Neural cell (in vitro differentiated cells): ENCODE measurements at regions not wholly inside any gene's neighbourhood (a gene's known extent, or its start where the extent isn't known, plus 50 kb on each side); places are given as distances from the start of the nearest gene placed in this dataset.

ENCODE experiments used
- H2AFZ ChIP-seq: fragments of 200-600, 300-800 bp; sonication (generic), shearing (Covaris generic); 2 replicates; pipeline ENCODE4 v1.6.0; 2014; ENCODE audit warnings: low read depth, mild to moderate bottlenecking, antibody characterized with exemption, low read length, moderate library complexity
- H3F3A ChIP-seq: fragments of 200-600 bp; shearing (Covaris generic); 2 replicates; pipeline ENCODE4 v1.6.1; 2016; ENCODE audit warnings: mild to moderate bottlenecking, moderate library complexity, mixed read lengths, antibody characterized with exemption, low read length; ENCODE audit not compliant: insufficient read depth, poor library complexity, severe bottlenecking
- H3K27ac ChIP-seq: fragments of 200-600, 300-800 bp; sonication (generic), shearing (Covaris generic); 2 replicates; pipeline ENCODE4 v1.5.1; 2014; ENCODE audit warnings: mild to moderate bottlenecking, low read length, moderate library complexity
- H3K27me3 ChIP-seq: fragments of 300-800, 200-600 bp; sonication (generic), shearing (Covaris generic); 2 replicates; pipeline ENCODE4 v1.6.0; 2014; ENCODE audit warnings: mild to moderate bottlenecking, low read depth, low read length, moderate library complexity; ENCODE audit not compliant: insufficient read depth
- H3K36me3 ChIP-seq: fragments of 300-800, 200-600 bp; sonication (generic), shearing (Covaris generic); 2 replicates; pipeline ENCODE4 v1.5.1; 2014; ENCODE audit warnings: mild to moderate bottlenecking, antibody characterized with exemption, low read length, moderate library complexity; ENCODE audit not compliant: insufficient read depth
- H3K4me2 ChIP-seq: fragments of 300-800, 200-600 bp; sonication (generic), shearing (Covaris generic); 2 replicates; pipeline ENCODE4 v1.6.0; 2014; ENCODE audit warnings: mild to moderate bottlenecking, low read length
- H3K4me3 ChIP-seq: fragments of 300-800, 200-600 bp; sonication (generic), shearing (Covaris generic); 2 replicates; pipeline ENCODE4 v1.5.1; 2014; ENCODE audit warnings: mild to moderate bottlenecking, low read length, moderate library complexity
- H3K79me2 ChIP-seq: fragments of 200-600 bp; shearing (Covaris generic); replicated peaks from 2 replicates; pipeline ENCODE4 v1.6.0; 2014; ENCODE audit warnings: mild to moderate bottlenecking, low read length, moderate library complexity; ENCODE audit not compliant: insufficient read depth
- H3K9ac ChIP-seq: fragments of 300-800, 200-600 bp; sonication (generic), shearing (Covaris generic); 2 replicates; pipeline ENCODE4 v1.6.1; 2016; ENCODE audit warnings: mild to moderate bottlenecking, low read length, mixed read lengths
- H3K9me2 ChIP-seq: fragments of 200-600 bp; shearing (Covaris generic); 2 replicates; pipeline ENCODE4 v1.6.1; 2016; ENCODE audit warnings: mild to moderate bottlenecking, low read length, mixed read lengths; ENCODE audit not compliant: insufficient read depth
- H3K9me3 ChIP-seq: fragments of 200-600, 300-800 bp; sonication (generic), shearing (Covaris generic); 2 replicates; pipeline ENCODE4 v1.6.1; 2016; ENCODE audit warnings: mild to moderate bottlenecking, mixed run types, low read length, moderate library complexity, mixed read lengths
- H4K20me1 ChIP-seq: fragments of 200-600 bp; shearing (Covaris generic); 2 replicates; pipeline ENCODE4 v1.6.1; 2016; ENCODE audit warnings: mild to moderate bottlenecking, mixed run types; ENCODE audit not compliant: insufficient read depth
- EP300 ChIP-seq: fragments of 450-650 bp; conservative IDR thresholded peaks from 2 replicates; pipeline ENCODE4 v1.6.1; 2014; ENCODE audit warnings: antibody characterized with exemption, mild to moderate bottlenecking, moderate library complexity; ENCODE audit not compliant: poor library complexity, severe bottlenecking
- EZH2 ChIP-seq: fragments of 200-600, 300-800 bp; shearing (Covaris generic), sonication (generic); IDR thresholded peaks from 2 replicates; pipeline ENCODE4 v1.6.1; 2014; ENCODE audit warnings: antibody characterized with exemption, low read length, borderline replicate concordance, mild to moderate bottlenecking; ENCODE audit not compliant: insufficient read depth, poor library complexity, severe bottlenecking
- MXI1 ChIP-seq: fragments of 450-650 bp; conservative IDR thresholded peaks from 2 replicates; pipeline ENCODE4 v1.6.1; 2014; ENCODE audit warnings: antibody characterized with exemption, mild to moderate bottlenecking; ENCODE audit not compliant: poor library complexity, severe bottlenecking
- POLR2AphosphoS5 ChIP-seq: IDR thresholded peaks from 2 replicates; pipeline ENCODE4 v1.6.1; 2012
- RAD21 ChIP-seq: fragments of 450-650 bp; conservative IDR thresholded peaks from 2 replicates; pipeline ENCODE4 v1.6.1; 2014; ENCODE audit warnings: antibody characterized with exemption, mild to moderate bottlenecking, moderate library complexity
- SMC3 ChIP-seq: fragments of 450-650 bp; conservative IDR thresholded peaks from 2 replicates; pipeline ENCODE4 v1.6.1; 2014; ENCODE audit warnings: antibody characterized with exemption, mild to moderate bottlenecking, moderate library complexity; ENCODE audit not compliant: poor library complexity
- TAF1 ChIP-seq: IDR thresholded peaks from 2 replicates; pipeline ENCODE4 v1.6.1; 2012; ENCODE audit warnings: low read depth
- TF ChIP-seq, protein P1 (sequence below): IDR thresholded peaks from 2 replicates; pipeline ENCODE4 v1.6.1; 2012; ENCODE audit warnings: borderline replicate concordance
- TF ChIP-seq, protein P2 (sequence below): fragments of 450-650 bp; IDR thresholded peaks from 2 replicates; pipeline ENCODE4 v1.5.1; 2014; ENCODE audit warnings: antibody characterized with exemption, mild to moderate bottlenecking, moderate library complexity; ENCODE audit not compliant: poor library complexity, severe bottlenecking

DNA sequence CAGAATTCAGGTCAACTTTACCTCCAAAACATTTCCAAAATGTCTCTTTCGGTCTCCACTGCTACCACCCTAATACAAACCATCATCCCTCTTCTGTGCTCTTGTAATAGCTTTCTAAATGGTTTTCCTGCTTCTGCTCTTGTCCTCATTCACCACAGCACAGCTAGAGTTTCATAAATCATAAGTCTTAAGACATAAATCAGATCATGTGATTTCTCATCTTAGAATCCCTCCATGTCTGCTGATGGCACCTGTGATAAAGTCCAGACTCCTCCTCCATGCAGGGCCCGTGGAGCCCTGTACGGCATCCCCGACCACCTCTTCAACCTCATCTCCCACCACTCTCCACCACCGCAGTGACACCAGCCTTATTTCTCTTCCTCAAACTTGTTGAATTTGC is 212.3 kb upstream of the MKLN1 start:
- Histone ChIP-seq H3K27ac (no peak overlapping the region), H3K9ac (no peak overlapping the region), H3K79me2 (no peaks in the 10 kb centered on the region), H3K9me2 (no peaks in the 10 kb centered on the region), H3K27me3 (no peaks in the 10 kb centered on the region), H3K4me2 (no peak overlapping the region), H2AFZ (no peak overlapping the region), H3F3A (peaks cover 7% of the 10 kb centered on the region), H3K9me3 (no peaks in the 10 kb centered on the region), H3K36me3 (no peaks in the 10 kb centered on the region), H4K20me1 (no peaks in the 10 kb centered on the region), H3K4me3 (no peak overlapping the region)
- TF ChIP-seq EZH2 (no peak), POLR2AphosphoS5 (no peak)
- TF ChIP-seq, protein P1, sequence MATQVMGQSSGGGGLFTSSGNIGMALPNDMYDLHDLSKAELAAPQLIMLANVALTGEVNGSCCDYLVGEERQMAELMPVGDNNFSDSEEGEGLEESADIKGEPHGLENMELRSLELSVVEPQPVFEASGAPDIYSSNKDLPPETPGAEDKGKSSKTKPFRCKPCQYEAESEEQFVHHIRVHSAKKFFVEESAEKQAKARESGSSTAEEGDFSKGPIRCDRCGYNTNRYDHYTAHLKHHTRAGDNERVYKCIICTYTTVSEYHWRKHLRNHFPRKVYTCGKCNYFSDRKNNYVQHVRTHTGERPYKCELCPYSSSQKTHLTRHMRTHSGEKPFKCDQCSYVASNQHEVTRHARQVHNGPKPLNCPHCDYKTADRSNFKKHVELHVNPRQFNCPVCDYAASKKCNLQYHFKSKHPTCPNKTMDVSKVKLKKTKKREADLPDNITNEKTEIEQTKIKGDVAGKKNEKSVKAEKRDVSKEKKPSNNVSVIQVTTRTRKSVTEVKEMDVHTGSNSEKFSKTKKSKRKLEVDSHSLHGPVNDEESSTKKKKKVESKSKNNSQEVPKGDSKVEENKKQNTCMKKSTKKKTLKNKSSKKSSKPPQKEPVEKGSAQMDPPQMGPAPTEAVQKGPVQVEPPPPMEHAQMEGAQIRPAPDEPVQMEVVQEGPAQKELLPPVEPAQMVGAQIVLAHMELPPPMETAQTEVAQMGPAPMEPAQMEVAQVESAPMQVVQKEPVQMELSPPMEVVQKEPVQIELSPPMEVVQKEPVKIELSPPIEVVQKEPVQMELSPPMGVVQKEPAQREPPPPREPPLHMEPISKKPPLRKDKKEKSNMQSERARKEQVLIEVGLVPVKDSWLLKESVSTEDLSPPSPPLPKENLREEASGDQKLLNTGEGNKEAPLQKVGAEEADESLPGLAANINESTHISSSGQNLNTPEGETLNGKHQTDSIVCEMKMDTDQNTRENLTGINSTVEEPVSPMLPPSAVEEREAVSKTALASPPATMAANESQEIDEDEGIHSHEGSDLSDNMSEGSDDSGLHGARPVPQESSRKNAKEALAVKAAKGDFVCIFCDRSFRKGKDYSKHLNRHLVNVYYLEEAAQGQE: no peak

DNA sequence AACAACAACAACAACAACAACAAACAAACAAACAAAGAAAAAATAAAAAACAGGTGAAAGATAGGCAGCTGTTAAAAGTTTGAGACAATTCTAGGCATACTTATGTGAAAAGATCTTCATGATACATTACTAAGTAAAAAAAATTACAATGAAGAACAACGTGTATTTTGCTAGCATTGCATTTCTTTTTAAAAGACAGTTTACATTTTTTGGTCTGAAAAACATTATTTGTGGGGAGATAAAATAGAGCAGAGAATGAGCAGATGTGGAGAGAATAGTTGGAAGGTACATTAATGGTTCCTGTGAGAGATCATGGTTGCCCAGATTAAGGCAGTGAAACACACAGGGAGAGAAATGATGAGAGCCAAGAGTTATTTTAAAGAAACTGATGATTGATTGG is 210.2 kb upstream of the MKLN1 start:
- Histone ChIP-seq H3F3A (no peaks in the 10 kb centered on the region), H3K79me2 (no peaks in the 10 kb centered on the region), H3K9me2 (no peaks in the 10 kb centered on the region), H4K20me1 (no peaks in the 10 kb centered on the region), H3K27me3 (no peaks in the 10 kb centered on the region), H3K4me2 (no peak overlapping the region), H2AFZ (no peak overlapping the region), H3K36me3 (no peaks in the 10 kb centered on the region), H3K9me3 (no peaks in the 10 kb centered on the region), H3K27ac (no peak overlapping the region), H3K9ac (no peak overlapping the region), H3K4me3 (no peak overlapping the region)
- no peak for TF ChIP-seq TAF1
- no peak for TF ChIP-seq EP300
- no peak for TF ChIP-seq EZH2
- TF ChIP-seq MXI1: no peak
- no peak for TF ChIP-seq SMC3
- TF ChIP-seq, protein P2, sequence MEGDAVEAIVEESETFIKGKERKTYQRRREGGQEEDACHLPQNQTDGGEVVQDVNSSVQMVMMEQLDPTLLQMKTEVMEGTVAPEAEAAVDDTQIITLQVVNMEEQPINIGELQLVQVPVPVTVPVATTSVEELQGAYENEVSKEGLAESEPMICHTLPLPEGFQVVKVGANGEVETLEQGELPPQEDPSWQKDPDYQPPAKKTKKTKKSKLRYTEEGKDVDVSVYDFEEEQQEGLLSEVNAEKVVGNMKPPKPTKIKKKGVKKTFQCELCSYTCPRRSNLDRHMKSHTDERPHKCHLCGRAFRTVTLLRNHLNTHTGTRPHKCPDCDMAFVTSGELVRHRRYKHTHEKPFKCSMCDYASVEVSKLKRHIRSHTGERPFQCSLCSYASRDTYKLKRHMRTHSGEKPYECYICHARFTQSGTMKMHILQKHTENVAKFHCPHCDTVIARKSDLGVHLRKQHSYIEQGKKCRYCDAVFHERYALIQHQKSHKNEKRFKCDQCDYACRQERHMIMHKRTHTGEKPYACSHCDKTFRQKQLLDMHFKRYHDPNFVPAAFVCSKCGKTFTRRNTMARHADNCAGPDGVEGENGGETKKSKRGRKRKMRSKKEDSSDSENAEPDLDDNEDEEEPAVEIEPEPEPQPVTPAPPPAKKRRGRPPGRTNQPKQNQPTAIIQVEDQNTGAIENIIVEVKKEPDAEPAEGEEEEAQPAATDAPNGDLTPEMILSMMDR: no peak
- no peak for TF ChIP-seq RAD21
- TF ChIP-seq, protein P1: no peak
- TF ChIP-seq POLR2AphosphoS5: no peak
